HG03280 (cell line): ENCODE measurements at regions not wholly inside any gene's neighbourhood (a gene's known extent, or its start where the extent isn't known, plus 50 kb on each side); places are given as distances from the start of the nearest gene placed in this dataset.
"Not testable (repeated sequence)": the region's sequence is repeated elsewhere in the genome, so short reads cannot be mapped to it uniquely, and the experiment has no call there.

Experiments used
- ATAC-seq: cut with Tn5 transposase; IDR thresholded peaks from one replicate; pipeline ENCODE4 v1.9.1; 2021; ENCODE audit warnings: mild to moderate bottlenecking, moderate library complexity; ENCODE audit not compliant: unreplicated experiment

DNA sequence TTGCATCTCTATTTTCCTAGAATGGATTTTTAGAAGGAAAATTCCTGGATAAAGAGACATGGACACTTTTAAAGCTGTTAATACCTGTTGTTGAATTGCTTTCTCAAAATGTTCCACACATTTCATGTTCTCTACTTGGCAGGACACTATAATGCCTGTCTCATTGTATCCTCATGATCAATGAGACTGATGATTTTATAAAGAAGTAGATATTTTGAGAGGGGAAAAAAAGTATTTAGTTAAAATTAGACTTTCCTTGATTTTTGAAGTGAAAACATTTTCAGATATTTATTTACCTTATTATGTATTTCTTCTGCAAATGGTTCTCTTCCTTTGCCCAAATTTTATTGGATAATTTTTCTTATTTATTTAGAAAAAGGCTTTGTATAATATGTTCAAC is 242.5 kb downstream of the MYCN start:
- no peak for ATAC-seq

DNA sequence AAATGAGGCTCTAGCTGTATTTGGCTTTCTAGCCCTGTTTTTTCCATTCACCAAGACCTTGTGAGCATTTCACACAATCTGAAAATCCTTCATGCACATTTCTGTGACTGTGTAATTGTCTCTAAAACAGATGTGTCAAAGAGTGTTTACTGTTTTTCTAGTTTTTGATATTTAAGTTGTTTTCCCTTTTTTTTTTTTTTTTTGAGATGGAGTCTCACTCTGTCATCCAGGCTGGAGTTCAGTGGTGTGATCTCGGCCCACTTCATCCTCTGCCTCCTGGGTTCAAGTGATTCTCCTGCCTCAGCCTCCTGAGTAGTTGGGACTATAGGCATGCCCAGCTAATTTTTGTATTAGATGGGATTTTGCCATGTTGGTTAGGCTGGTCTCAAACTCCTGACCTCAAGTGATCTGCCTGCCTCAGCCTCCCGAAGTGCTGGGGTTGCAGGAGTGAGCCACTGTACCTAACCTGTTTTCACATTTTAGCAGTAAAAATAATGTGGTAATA is 242.0 kb downstream of the MYCN start:
- ATAC-seq, result not testable (repeated sequence)

DNA sequence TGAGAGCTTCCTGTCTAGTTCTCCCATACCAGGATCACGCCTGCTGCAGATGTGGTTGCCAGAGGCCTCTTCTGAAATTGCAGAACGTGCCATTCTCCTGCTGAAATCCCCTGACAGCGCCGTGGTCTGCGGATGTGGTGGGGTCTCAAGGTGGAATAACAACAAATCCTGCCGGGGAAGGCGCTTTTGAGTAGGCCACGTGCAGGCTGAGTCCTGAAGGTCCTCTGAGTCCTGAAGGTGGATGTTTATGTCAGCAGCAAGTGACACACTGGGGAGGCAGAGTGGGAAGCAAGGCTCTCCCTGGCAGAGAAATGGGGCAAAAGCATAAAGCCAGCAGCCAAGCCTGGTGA is 241.4 kb downstream of the MYCN start:
- ATAC-seq, result no peak

DNA sequence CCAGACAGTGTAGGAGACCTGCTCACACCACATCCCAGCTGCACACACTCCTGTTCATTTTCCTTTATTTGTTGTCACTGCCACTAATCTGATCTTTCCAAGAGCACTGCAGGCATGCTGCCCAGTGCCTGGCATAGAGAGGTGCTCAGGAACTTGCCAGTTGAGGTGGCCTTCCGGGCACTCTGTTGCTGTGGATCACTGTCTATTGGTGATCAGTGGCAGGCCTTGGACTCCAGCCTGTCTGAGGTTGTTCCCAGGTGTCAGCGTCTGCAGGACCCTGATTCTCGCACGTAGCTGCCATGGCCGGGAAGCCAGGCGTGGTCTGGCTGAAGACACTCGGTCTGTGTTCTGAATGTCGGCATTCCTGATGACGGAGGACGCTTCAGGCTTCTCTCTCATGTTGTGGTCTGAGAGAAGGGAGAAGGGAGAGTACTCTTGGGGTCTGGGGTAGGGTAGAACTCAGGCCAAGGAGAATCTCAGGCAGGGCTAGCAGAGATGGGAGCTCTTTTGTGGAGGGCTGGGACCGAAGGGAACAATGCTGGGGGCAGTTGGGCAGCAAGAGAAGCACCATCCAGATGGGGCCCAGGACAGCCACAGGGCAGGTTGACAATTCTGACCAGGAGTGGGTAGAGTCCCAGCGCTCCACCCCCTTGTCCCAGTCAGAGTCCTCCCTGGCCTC is 240.9 kb downstream of the MYCN start:
- no peak for ATAC-seq

DNA sequence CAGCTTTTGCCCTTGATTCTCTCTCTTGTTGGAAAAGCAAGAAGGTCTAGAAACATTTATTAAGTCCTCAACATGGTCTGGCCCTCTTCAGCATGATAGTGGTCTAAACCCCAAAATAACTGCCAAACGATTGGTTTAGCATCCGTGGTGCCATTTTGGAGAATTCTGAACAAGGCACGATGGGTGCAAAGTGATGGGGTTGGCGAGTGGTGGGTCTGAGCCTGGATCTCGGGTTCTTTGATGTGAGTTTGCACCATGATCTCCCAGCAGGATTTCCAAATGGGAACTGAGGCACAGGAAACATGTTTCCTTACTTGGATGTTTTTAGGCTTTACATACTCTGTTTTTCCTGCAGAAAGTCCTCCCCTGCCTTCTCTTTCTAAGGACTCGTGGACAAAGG is 240.3 kb downstream of the MYCN start:
- ATAC-seq, result no peak

DNA sequence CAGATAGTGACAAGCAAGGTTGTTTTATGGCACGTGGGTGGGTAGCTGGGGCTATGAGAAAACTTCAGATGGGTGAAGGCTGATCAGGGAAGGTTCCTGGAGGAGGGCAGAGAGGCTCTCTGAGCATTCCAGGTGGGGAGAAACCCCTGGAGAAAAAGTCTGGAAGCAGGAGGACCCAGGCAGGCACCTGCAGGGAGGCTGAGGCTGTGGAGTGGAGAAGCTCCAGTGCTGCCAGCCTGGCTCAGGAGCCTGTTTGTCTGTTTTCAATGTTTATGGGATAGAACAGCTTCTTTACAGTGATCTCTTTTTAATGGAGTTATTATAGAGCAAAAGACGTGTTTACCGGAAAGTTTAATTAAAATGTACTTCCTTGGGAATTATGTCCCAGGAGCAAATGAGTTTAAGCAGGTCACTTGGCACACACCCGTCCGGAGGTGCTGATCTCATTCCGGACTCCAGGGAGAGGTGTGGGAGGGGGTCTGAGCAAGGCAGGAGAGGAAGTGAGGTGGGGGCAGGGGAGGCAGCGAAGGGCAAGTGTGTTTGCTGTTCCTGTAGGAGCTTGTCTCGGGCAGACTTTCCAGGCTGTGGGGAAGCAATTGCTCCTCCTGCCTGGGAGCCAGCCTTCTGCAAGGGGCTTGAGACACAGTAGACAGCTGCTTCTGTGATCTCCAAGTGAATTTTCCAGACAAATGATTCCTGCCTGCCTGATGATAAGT is 239.5 kb downstream of the MYCN start:
- no peak for ATAC-seq

DNA sequence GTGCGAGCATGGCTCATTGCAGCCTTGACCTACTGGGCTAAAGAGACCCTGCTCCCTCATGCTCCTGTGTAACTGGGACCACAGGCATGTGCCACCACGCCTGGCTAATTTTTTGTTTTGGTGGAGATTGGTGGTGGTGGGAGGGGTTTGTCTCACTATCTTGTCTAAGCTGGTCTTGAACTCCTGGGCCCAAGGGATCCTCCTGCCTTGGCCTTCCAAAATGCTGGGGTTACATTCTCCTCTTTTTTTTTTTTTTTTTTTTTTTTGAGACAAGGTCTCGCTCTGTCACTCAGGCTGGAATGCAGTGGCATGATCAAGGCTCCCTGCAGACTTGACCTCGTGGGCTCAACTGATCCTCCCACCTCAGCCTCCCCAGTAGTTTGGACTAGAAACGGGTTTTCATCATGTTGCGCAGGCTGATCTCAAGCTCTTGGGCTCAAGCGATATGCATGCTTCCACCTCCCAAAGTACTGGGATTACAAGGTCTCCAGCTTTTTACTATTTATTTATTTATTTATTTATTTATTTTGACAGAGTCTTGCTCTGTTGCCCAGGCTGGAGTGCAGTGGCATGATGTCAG is 238.3 kb downstream of the MYCN start:
- no peak for ATAC-seq

DNA sequence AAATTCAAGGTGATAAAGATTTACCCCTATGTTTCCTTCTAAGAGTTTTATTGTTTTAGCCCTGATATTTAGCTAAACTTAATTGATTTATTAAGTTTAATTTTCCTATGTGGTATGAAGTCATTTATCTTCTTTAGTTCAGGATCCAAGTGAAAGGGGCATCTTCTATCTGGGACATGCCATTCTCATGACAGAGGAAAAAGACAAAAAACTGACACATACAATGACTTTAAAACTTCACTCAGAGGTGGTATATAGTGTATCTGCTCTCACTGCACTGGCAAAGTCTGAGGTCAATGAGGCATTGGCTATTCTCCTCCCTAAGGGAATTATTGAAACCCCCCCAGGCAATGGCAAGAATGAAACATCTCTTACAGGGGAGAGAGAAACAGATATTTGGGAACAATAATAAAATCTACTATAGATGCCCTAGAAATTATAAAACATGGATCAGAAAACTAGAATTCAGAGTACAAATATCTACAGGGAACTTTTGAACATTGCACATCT is 237.4 kb downstream of the MYCN start:
- ATAC-seq, result no peak

DNA sequence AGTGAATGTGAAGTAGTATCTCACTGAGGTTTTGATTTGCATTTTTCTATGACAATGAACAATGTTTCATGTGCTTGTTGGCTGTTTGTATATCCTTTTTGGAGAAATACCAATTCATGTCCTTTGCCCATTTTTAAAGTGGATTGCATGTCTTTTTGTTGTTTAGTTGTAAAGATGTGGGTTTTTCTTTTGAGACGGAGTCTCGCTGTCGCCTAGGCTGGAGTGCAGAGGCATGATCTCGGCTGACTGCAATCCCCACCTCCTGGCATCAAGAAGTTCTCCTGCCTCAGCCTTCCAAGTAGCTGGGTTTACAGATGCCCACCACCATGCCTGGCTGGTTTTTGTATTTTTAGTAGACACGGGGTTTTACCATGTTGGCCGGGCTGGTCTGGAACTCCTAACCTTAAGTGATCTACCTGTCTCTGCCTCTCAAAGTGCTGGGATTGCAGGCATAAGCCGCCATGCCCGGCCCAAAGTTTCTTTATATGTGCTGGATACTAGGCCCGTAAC is 236.7 kb downstream of the MYCN start:
- no peak for ATAC-seq

DNA sequence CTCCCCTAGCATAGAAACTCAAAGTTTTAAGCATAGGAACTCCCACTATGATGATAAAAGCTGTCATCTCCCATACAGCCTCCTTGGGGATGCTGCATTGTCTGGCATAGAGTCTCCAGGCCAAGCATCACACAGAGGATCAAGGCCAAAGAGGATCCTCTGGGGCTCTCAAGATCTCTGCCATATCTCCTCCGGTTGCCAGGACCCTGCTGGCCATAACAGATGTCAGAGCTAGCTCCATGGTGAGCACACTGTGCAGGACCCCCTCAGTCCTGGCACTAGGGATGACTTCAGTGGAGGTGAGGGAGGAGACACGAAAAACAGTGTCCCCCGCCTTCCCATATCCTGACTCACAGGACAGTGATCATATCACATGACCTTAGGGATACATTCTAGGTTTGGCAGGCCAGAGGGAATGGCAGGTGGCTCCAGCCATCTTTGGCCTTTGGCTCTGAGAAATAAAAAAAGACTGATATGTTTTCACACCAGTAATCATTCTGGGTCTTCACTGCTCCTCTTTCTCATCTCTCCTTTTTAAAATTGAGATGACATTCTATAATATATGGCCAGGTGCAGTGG is 235.0 kb downstream of the MYCN start:
- ATAC-seq, result no peak

DNA sequence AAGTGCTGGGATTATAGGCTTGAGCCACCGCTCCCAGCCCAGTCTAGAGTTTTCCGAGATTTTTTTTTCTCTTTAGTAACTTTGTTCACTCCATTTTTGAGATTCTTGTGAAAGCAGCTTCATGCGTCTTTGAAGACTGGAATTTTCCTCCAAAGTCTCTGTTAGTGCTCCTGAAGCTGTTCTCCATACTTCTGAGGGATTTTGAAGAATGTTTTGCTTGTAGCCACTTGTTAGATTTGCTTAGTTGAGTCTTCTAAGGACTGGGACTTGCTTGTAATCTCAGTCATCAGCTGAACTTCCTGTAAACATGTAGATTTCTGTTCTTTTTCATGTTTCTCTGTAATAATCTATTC is 234.3 kb downstream of the MYCN start:
- ATAC-seq, result no peak

DNA sequence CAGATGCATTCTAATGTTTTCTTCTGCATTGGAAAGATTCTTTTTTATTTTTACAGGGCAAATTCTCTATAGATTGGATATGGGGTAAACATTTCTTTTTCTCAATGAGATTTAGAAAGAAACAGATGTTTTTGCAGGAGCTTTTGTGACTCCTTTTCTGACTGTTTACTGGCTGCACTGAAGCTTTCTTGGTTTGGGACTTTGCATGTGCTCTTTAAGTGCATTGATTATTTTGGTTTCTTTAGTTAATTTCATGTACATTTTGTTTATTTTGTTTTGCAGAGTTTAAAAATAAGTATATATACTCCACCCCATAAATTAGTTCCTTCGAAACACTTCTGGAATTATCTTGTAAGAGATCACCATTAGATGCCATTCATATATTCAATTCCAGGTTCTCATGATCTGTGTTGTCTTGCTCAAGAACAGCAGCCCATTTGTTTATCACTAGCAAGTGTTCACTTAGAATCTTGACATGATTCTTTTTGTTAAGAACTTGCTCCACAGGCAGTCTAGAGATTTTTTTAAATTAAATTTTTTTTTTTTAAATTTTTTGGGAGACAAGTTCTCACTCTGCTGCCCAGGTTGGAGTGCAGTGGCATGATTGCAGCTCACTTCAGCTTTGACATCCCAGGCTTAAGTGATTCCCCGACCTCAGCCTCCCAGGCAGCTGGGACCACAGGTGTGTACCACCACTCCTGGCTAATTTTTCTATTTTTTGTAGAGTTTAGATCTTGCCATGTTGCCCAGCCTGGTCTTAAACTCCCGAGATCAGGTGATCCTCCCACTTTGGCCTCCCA is 233.7 kb downstream of the MYCN start:
- ATAC-seq, result no peak

DNA sequence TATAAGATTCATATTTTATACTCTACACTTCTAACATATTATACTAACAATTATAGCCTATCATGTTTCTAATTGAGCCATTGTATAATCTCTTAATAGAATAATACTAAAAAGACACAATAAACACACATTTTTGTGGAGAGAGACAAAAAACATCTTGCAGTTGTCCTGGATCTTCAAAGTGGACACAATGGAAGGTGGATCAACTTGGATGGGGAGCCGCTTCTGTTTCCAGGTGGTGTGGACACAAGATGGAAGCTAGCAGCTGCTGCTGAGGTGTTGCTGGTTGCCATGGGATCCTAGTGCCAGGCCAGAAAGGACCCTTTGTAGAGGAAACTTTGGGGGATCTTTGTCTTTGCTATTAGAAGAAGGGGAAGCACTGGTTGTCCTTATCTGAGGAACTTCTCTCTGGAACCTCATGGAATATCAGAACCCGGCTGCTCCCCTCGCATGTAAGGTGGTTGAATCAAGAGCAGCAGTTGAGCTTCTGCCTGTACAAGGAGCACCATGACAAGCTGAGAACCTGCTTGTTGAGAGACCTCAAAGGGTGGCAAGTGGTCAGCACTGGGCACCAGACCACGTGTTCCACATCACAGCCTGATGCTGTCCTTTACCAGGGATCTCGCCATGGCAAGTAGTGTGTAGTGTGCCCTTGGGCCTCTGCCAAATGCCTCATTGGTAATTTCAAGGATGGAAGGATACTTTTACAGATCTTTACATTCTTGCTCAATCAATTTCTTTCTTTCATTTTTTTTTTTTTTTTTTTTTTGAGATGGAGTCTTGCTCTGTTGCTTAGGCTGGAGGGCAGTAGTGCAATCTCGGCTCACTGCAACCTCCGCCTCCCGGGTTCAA is 232.2 kb downstream of the MYCN start:
- no peak for ATAC-seq

DNA sequence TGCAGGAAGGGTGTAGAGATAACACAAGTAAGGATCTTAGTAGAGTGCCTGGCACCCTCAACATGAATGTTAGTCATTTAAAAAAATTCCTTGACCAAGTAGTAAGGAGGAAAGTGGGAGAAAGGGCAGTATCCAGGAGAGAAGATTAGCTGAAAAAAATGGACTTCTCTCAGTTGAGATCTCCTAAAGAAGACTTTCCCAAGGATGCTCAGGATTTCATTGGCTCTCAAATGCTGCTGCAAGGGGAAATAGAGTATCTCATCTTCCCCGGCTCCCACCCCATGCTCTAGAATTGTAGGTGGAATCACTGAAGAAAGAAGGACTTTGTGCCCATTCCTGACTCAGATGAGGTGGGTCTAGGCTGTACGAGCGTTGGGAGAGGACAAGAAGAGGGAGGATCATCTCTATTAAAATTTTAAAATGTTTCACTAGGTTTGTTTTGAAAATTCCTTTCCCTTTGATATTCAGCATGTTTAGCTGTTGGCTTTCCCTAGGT is 231.1 kb downstream of the MYCN start:
- no peak for ATAC-seq

DNA sequence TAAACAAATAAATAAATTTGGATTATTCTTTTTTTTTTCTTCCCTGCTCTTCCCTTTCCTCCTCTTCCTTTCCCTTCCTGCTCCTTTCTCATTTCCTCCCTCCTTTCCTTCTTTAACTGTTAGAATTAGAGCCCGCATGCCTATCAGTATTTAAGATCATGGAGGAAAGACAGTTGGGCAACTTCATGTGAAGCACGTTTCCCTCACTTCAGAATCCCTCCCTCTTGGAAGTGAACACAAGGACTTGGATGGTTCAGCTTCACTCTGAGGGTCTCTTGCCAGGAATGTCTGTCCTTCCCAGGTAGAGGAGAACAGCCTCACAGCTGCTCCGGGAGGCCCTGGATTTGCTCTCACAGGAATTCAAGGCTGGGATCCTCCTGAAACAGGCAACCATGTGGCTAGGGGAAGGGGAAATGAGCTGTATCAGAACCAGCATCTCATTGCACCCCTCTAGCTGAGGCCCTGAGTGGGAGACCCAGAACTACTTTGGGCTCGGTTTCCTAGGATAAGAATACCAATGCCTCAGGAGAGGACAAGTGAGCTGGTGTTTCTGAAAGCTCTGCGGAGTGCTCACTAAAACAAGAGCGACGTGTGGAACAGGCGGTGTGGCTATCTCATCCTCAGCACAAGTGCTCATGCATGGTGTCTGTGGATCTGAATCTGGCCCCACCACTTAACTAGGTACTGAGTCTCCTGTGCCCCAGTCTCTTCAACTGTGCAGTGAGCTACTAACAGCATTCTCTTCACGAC is 230.5 kb downstream of the MYCN start:
- ATAC-seq, result no peak

DNA sequence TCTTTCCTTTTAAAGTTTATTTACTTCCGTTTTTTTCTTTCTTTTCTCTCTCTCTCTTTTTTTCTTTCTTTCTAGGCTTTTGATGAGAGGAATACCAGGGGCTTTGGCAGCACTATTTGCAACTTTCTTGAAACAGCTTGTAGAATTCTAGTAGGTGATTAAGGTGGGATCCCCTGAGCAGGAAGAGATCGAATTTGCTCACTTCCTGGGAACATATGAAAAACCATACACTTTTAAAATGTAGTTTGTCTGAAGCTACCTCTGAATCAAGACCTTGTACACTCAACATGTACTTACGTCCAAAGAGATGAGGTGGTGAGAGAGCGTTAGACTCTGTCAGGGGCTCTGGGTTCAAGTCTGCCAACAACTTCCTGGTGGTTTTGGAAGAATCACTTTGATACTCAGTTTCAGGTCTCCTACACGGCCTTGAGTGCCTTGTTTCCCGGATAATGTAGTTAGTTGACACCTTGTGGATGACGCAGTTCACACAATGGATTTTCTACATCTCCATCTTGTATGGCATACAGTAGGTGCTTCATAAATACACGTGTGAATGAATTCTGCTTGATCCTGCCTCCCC is 229.1 kb downstream of the MYCN start:
- ATAC-seq, result no peak

DNA sequence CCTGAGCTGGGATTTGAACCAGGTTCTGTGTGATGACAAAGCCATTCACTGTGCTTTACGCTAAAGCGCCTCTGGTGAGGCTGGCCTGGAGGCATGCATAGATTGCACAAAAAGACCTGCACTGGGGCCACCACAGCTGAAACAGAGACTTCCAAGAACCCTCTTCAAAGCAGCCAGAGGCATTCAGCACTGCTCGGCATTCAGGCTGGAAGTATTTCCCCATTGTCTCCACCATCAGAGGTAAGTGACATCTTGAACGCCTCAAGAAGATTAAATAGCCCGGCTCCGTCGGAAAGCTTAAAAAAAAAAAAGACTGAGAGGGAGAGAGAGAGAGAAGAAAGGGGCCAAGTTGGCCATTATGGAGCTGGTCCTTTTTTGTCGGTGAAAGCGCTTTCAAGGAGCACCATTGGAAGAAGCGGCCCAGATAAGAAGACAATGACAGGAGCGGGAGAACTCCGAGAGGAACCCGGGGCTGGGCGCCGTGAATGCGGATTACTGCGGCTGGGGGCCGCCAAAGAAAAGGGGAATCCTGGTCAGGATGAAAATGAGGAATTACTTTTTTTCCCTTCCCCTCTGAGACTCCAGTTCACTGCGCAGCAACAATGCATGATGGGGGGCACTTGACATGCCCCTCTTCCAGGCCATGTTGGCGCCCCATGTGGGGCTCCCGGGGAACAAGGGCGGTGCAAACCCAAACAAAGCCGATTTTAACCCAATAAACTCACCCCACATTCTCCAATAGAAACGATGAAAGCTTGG is 228.3 kb downstream of the MYCN start:
- no peak for ATAC-seq

DNA sequence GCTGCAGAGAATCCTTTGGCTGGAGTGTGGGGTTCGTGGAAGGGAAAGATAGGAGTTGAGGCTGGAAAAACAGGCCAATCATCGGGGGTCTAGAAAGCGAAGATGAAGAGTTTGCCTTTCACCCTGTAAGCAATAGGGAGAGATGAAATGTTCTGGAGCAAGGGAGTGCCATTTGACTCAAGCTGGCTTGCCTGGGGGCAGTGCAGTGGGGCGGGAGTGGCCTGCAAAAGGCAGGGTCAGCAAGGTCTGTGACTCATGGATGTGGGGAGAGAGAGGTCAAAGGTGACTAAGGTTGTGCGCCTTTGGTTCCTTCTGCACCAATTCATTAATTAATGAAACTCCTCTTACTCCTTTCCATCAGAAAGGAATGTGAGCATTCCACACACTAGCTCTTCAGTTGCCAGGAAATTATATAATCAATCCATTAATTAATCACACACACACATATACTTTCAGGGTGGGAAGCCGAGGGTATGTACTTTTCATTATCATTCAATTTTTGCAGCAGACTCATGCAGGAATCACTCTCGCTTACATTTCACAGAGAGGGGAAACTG is 227.6 kb downstream of the MYCN start:
- no peak for ATAC-seq
